H1 (cell line): ENCODE measurements at regions not wholly inside any gene's neighbourhood (a gene's known extent, or its start where the extent isn't known, plus 50 kb on each side); places are given as distances from the start of the nearest gene placed in this dataset.
"Not testable (repeated sequence)": the region's sequence is repeated elsewhere in the genome, so short reads cannot be mapped to it uniquely, and the experiment has no call there.

ENCODE experiments used
- CTCF ChIA-PET: fragments of 300-600 bp; sonication (Branson Sonifier 250); formaldehyde crosslinking; loops from one replicate; lab custom pipeline; 2021; ENCODE audit not compliant: partially characterized antibody; lab: Charles Lee
- POLR2A ChIA-PET: fragments of 300-600 bp; sonication (Branson Sonifier 250); formaldehyde crosslinking; loops from one replicate; lab custom pipeline; 2021; ENCODE audit warnings: inconsistent platforms; ENCODE audit not compliant: partially characterized antibody; lab: Charles Lee
- DNase-seq, 2 experiments: peaks; one replicate each; pipeline versions ENCODE4 v3.0.0 to v3.0.0-alpha.2; 2010 to 2022; ENCODE audit warnings: low spot score in 2 of 2, low read depth in 1 of 2, mixed read lengths in 1 of 2
- FAIRE-seq: peaks from 2 replicates; lab custom pipeline; 2011; peaks lifted over from hg19 to GRCh38; lab: Jason Lieb, UNC
- H2AFZ ChIP-seq: 2 replicates; pipeline ENCODE4 v1.8.1; 2012; ENCODE audit warnings: low read length, inconsistent platforms
- H2AK5ac ChIP-seq: 2 replicates; pipeline ENCODE4 v1.6.1; 2013; ENCODE audit warnings: low read depth, low read length
- H2BK120ac ChIP-seq: replicated peaks from 2 replicates; pipeline ENCODE3; 2013; ENCODE audit warnings: low read depth, low read length, inconsistent platforms
- H2BK12ac ChIP-seq: 2 replicates; pipeline ENCODE4 v1.6.1; 2013; ENCODE audit warnings: low read depth, low read length
- H2BK15ac ChIP-seq: 2 replicates; pipeline ENCODE4 v1.6.1; 2013; ENCODE audit warnings: low read length
- H2BK20ac ChIP-seq: 2 replicates; pipeline ENCODE4 v1.6.1; 2013; ENCODE audit warnings: low read length
- H2BK5ac ChIP-seq: 2 replicates; pipeline ENCODE4 v1.6.1; 2013; ENCODE audit warnings: low read depth, low read length
- H3K14ac ChIP-seq: 2 replicates; pipeline ENCODE4 v1.6.1; 2013; ENCODE audit warnings: inconsistent platforms; ENCODE audit not compliant: insufficient read length
- H3K18ac ChIP-seq: 2 replicates; pipeline ENCODE4 v1.6.1; 2013; ENCODE audit warnings: low read length; ENCODE audit errors: extremely low read depth
- H3K23ac ChIP-seq: 2 replicates; pipeline ENCODE4 v1.6.1; 2013; ENCODE audit warnings: inconsistent platforms; ENCODE audit not compliant: insufficient read length
- H3K23me2 ChIP-seq: 2 replicates; pipeline ENCODE4 v1.6.1; 2013; ENCODE audit warnings: low read depth, low read length
- H3K27ac ChIP-seq: 2 replicates; pipeline ENCODE4 v1.6.1; 2011; ENCODE audit warnings: low read depth, low read length, inconsistent platforms
- H3K27me3 ChIP-seq, 4 experiments: replicated peaks in 1 of 4; 1 replicate in 1 of 4; 2 replicates in 3 of 4; pipeline versions ENCODE4 v1.6.1 to v1.8.1; 2011 to 2013; ENCODE audit warnings: low read length in 3 of 4, mild to moderate bottlenecking in 3 of 4, inconsistent platforms in 2 of 4, mixed read lengths in 2 of 4, moderate library complexity in 1 of 4; ENCODE audit not compliant: control insufficient read depth in 3 of 4, insufficient read depth in 3 of 4; ENCODE audit errors: extremely low read depth in 1 of 4
- H3K36me3 ChIP-seq, 4 experiments: 2 replicates each; pipeline versions ENCODE4 v1.6.1 to v1.8.1; 2011 to 2013; ENCODE audit warnings: mild to moderate bottlenecking in 4 of 4, low read length in 3 of 4, moderate library complexity in 2 of 4, control low read depth in 1 of 4, inconsistent platforms in 1 of 4; ENCODE audit not compliant: insufficient read depth in 4 of 4, control insufficient read depth in 2 of 4
- H3K4ac ChIP-seq: replicated peaks from 2 replicates; pipeline ENCODE3; 2013; ENCODE audit warnings: low read length, low read depth, mixed read lengths, inconsistent platforms; ENCODE audit not compliant: insufficient read length
- H3K4me1 ChIP-seq, 4 experiments: replicated peaks in 1 of 4; 1 replicate in 1 of 4; 2 replicates in 3 of 4; pipeline versions ENCODE4 v1.6.1 to v1.8.1; 2011 to 2013; ENCODE audit warnings: low read length in 3 of 4, inconsistent platforms in 2 of 4, mixed read lengths in 1 of 4; ENCODE audit not compliant: insufficient read depth in 4 of 4, control insufficient read depth in 3 of 4
- H3K4me2 ChIP-seq, 2 experiments: 2 replicates each; pipeline versions ENCODE4 v1.6.1 to v1.8.1; 2011 to 2013; ENCODE audit warnings: low read depth in 2 of 2, low read length in 2 of 2, control low read depth in 1 of 2, inconsistent platforms in 1 of 2, mild to moderate bottlenecking in 1 of 2; ENCODE audit not compliant: insufficient read depth in 1 of 2
- H3K4me3 ChIP-seq, 4 experiments: fragments of 200-600, 300-600 bp in 1 of 4; sonication (generic), shearing (Covaris generic), sonication (Bioruptor Twin) in 1 of 4; 2 replicates each; pipeline versions ENCODE4 v1.5.1 to v1.8.1; 2011 to 2016; ENCODE audit warnings: low read length in 4 of 4, low read depth in 3 of 4, control low read depth in 2 of 4, inconsistent platforms in 2 of 4, mild to moderate bottlenecking in 2 of 4, mixed read lengths in 1 of 4, moderate library complexity in 1 of 4; ENCODE audit not compliant: insufficient read depth in 2 of 4; ENCODE audit errors: extremely low read depth in 1 of 4
- H3K56ac ChIP-seq: replicated peaks from 2 replicates; pipeline ENCODE3; 2013; ENCODE audit warnings: low read depth, mild to moderate bottlenecking, mixed read lengths, low read length, inconsistent platforms; ENCODE audit not compliant: insufficient read length
- H3K79me1 ChIP-seq: 2 replicates; pipeline ENCODE4 v1.6.1; 2013; ENCODE audit warnings: low read depth, low read length, control low read depth
- H3K79me2 ChIP-seq, 2 experiments: 2 replicates each; pipeline versions ENCODE4 v1.6.1 to v1.8.1; 2012 to 2013; ENCODE audit warnings: low read length in 2 of 2, mild to moderate bottlenecking in 2 of 2, inconsistent platforms in 1 of 2; ENCODE audit not compliant: insufficient read depth in 2 of 2, control insufficient read depth in 1 of 2
- H3K9ac ChIP-seq, 4 experiments: replicated peaks in 1 of 4; 1 replicate in 1 of 4; 2 replicates in 3 of 4; pipeline versions ENCODE4 v1.6.1 to v1.8.1; 2011 to 2013; ENCODE audit warnings: low read depth in 3 of 4, low read length in 3 of 4, control low read depth in 2 of 4, mild to moderate bottlenecking in 2 of 4, moderate library complexity in 2 of 4, inconsistent platforms in 1 of 4; ENCODE audit errors: extremely low read depth in 1 of 4
- H3K9me3 ChIP-seq, 2 experiments: 2 replicates each; pipeline versions ENCODE4 v1.6.1 to v1.8.1; 2012 to 2013; ENCODE audit warnings: mild to moderate bottlenecking in 2 of 2, moderate library complexity in 2 of 2, control low read depth in 1 of 2, inconsistent platforms in 1 of 2, low read depth in 1 of 2, low read length in 1 of 2, mixed read lengths in 1 of 2; ENCODE audit not compliant: insufficient read depth in 2 of 2
- H4K20me1 ChIP-seq, 2 experiments: replicated peaks in 1 of 2; 2 replicates each; pipeline versions ENCODE3 to v1.8.1; 2011 to 2013; ENCODE audit warnings: inconsistent platforms in 2 of 2, low read length in 2 of 2, mild to moderate bottlenecking in 1 of 2; ENCODE audit not compliant: insufficient read depth in 2 of 2, control insufficient read depth in 1 of 2
- H4K5ac ChIP-seq: 2 replicates; pipeline ENCODE4 v1.6.1; 2013; ENCODE audit warnings: low read length, low read depth, mixed read lengths, inconsistent platforms; ENCODE audit not compliant: insufficient read length
- H4K8ac ChIP-seq: 2 replicates; pipeline ENCODE4 v1.8.0; 2013; ENCODE audit warnings: mild to moderate bottlenecking, moderate library complexity, low read length, inconsistent platforms; ENCODE audit not compliant: insufficient read depth; ENCODE audit errors: extremely low read depth
- H4K91ac ChIP-seq: replicated peaks from 2 replicates; pipeline ENCODE3; 2013; ENCODE audit warnings: low read length, mixed read lengths, inconsistent platforms; ENCODE audit not compliant: insufficient read length
- MAFK ChIP-seq: IDR thresholded peaks from 2 replicates; pipeline ENCODE4 v1.6.1; 2012; ENCODE audit warnings: low read depth, mild to moderate bottlenecking, improper control_type of control experiment, low read length
- NANOG ChIP-seq: IDR thresholded peaks from 2 replicates; pipeline ENCODE4 v1.6.1; 2011; ENCODE audit warnings: low read length, low read depth, mild to moderate bottlenecking, inconsistent platforms; ENCODE audit not compliant: insufficient read depth, poor library complexity, severe bottlenecking
- SAP30 ChIP-seq: fragments of 300-600 bp; sonication (generic); IDR thresholded peaks from 2 replicates; pipeline ENCODE4 v1.7.1; 2012; ENCODE audit warnings: low read length, moderate library complexity, mild to moderate bottlenecking, inconsistent platforms; ENCODE audit not compliant: insufficient read depth, insufficient replicate concordance
- SRF ChIP-seq: IDR thresholded peaks from 2 replicates; pipeline ENCODE4 v1.6.1; 2011; ENCODE audit warnings: mild to moderate bottlenecking, low read depth, low read length, moderate library complexity
- TAF1 ChIP-seq: IDR thresholded peaks from 2 replicates; pipeline ENCODE4 v1.6.1; 2011; ENCODE audit warnings: mild to moderate bottlenecking, low read depth, low read length
- YY1 ChIP-seq: IDR thresholded peaks from 2 replicates; pipeline ENCODE4 v1.6.1; 2011; ENCODE audit warnings: low read depth, mild to moderate bottlenecking, low read length
- WGBS, 2 experiments: shearing (Covaris generic) in 1 of 2; methylation state at CpG; one replicate each; pipeline versions ENCODE4 v1.1.6 to v1.1.7; 2013 to 2015; ENCODE audit warnings: low lambda C conversion rate in 2 of 2, mixed read lengths in 2 of 2, inconsistent platforms in 1 of 2, low coverage in 1 of 2, missing lambda C conversion rate in 1 of 2; ENCODE audit not compliant: insufficient replicate concordance in 2 of 2, insufficient coverage in 1 of 2, insufficient read length in 1 of 2; ENCODE audit errors: extremely low coverage in 1 of 2, missing lambda C conversion rate in 1 of 2; 5-methylcytosine and 5-hydroxymethylcytosine counted together

DNA sequence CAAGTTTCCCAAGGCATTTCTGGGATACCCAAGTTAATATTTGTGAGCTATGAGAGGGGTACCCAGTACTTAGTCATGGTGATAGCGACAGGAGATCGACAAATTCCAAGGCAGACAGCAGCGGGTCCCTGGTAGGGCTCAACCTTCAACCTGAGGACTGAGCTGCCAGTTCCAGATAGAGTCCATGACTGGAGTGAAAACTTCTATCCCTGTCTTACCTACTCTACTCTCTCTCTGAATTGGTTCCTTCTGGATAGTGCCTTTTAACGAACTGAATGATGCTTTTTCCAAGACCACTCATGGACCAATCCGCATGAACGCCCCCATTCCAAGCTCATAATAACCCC, 76.9 kb upstream of the ALG10 start (continued):
- TF ChIP-seq NANOG (no peak), SRF (no peak), SAP30 (no peak), TAF1 (no peak), MAFK (no peak), YY1 (no peak)
- TF ChIP-seq, all 59 proteins: peak for 0

DNA sequence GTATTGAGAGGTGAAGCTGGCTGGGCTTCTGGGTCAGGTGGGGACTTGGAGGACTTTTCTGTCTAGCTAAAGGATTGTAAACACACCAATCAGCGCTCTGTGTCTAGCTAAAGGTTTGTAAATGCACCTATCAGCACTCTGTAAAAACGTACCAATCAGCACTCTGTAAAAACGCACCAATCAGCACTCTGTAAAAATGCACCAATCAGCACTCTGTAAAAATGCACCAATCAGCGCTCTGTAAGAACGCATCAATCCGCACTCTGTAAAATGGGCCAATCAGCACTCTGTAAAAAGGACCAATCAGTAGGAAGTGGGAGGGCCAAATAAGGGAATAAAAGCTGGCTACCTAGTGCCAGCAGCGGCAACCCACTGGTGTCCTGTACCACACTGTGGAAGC, 56.1 kb upstream of the ALG10 start:
- H3K27ac ChIP-seq, H3K4me1 ChIP-seq, H4K91ac ChIP-seq, H3K23ac ChIP-seq, H3K4me3 ChIP-seq, POLR2A ChIA-PET, H2BK120ac ChIP-seq, H3K9me3 ChIP-seq, H3K4ac ChIP-seq, DNase-seq, H2BK20ac ChIP-seq, CTCF ChIA-PET, H2AFZ ChIP-seq, H2BK12ac ChIP-seq, H4K8ac ChIP-seq, H3K9ac ChIP-seq, H2BK5ac ChIP-seq, H3K36me3 ChIP-seq, H2AK5ac ChIP-seq, H2BK15ac ChIP-seq, FAIRE-seq, H3K23me2 ChIP-seq, H3K14ac ChIP-seq, H3K4me2 ChIP-seq, H3K18ac ChIP-seq, H3K79me2 ChIP-seq, H3K56ac ChIP-seq, H4K5ac ChIP-seq, H3K79me1 ChIP-seq, H3K27me3 ChIP-seq, H4K20me1 ChIP-seq: not testable (repeated sequence)
- 88% methylated on average over 7 of the region's 7 CpGs; no CpG with 5 or more reads in 1 of the 2 experiments for WGBS, 2 experiments
